Panc1 (cell line): ENCODE measurements at regions not wholly inside any gene's neighbourhood (a gene's known extent, or its start where the extent isn't known, plus 50 kb on each side); places are given as distances from the start of the nearest gene placed in this dataset.

Source experiments
- ATAC-seq: fragments of 200-7000 bp; cut with Tn5 transposase; 2 replicates; pipeline ENCODE4 v1.9.1; 2020; ENCODE audit warnings: mild to moderate bottlenecking, moderate library complexity
- BruUV-seq: library from RNA; stranded (reverse); fragments of 400-500 nt; replicated peaks from 2 replicates; lab custom pipeline; 2021; lab: Mats Ljungman, UMichigan
- CTCF ChIA-PET: fragments of 300-600 bp; sonication (Branson Sonifier 250); formaldehyde crosslinking; loops from one replicate; lab custom pipeline; 2022; ENCODE audit warnings: antibody characterized with exemption; lab: Charles Lee
- POLR2A ChIA-PET: fragments of 300-600 bp; sonication (Branson Sonifier 250); formaldehyde crosslinking; loops from one replicate; lab custom pipeline; 2022; ENCODE audit warnings: antibody characterized with exemption; lab: Charles Lee
- DNase-seq: peaks from one replicate; pipeline ENCODE4 v3.0.0-alpha.2; 2010; ENCODE audit warnings: low read depth, low spot score
- H3K27ac ChIP-seq: 2 replicates; pipeline ENCODE4 v1.5.1; 2011; ENCODE audit warnings: mild to moderate bottlenecking, low read length, inconsistent platforms
- H3K27me3 ChIP-seq: fragments of 200-500 bp; sonication (Bioruptor generic); 2 replicates; pipeline ENCODE4 v1.6.0; 2014; ENCODE audit warnings: low read length, inconsistent platforms; ENCODE audit not compliant: control insufficient read depth, insufficient read depth
- H3K36me3 ChIP-seq: fragments of 200-500 bp; sonication (Bioruptor generic); 2 replicates; pipeline ENCODE4 v1.5.1; 2014; ENCODE audit warnings: inconsistent platforms, mild to moderate bottlenecking, low read length, moderate library complexity; ENCODE audit not compliant: control insufficient read depth, insufficient read depth
- H3K4me1 ChIP-seq: 2 replicates; pipeline ENCODE4 v1.5.1; 2011; ENCODE audit warnings: inconsistent platforms, mild to moderate bottlenecking, low read length, moderate library complexity; ENCODE audit not compliant: control insufficient read depth, insufficient read depth
- H3K4me3 ChIP-seq, 2 experiments: 2 replicates each; pipeline ENCODE4 v1.5.1; 2011 to 2012; ENCODE audit warnings: low read depth in 2 of 2, low read length in 2 of 2, mild to moderate bottlenecking in 2 of 2, inconsistent platforms in 1 of 2, moderate library complexity in 1 of 2
- H3K9me3 ChIP-seq: fragments of 200-500 bp; sonication (Bioruptor generic); 2 replicates; pipeline ENCODE4 v1.5.1; 2014; ENCODE audit warnings: low read depth, mild to moderate bottlenecking, inconsistent platforms, low read length, moderate library complexity; ENCODE audit not compliant: control insufficient read depth, insufficient read depth
- POLR2AphosphoS5 ChIP-seq: IDR thresholded peaks from 2 replicates; pipeline ENCODE4 v1.6.1; 2012; ENCODE audit warnings: mild to moderate bottlenecking, low read depth, low read length, moderate library complexity
- SIN3A ChIP-seq: IDR thresholded peaks from 2 replicates; pipeline ENCODE4 v1.6.1; 2012; ENCODE audit warnings: low read depth, mild to moderate bottlenecking, low read length, moderate library complexity, borderline replicate concordance; ENCODE audit not compliant: insufficient read depth
- TCF7L2 ChIP-seq: IDR thresholded peaks from 2 replicates; pipeline ENCODE4 v1.6.1; 2011; ENCODE audit warnings: mild to moderate bottlenecking, low read depth, low read length, inconsistent platforms
- in situ Hi-C: cut with HindIII; loops from 2 replicates; pipeline ENCODE4 v1.10.0; 2016; ENCODE audit warnings: low sequenced_read_pairs, low pct_unique_long_range_greater_than_20kb
- intact Hi-C: fragments of 100-400 bp; cut with micrococcal nuclease; formaldehyde crosslinking; loops from one replicate; pipeline ENCODE4 v1.10.0; 2022; ENCODE audit not compliant: unreplicated experiment
- TF ChIP-seq, protein P1 (sequence below): fragments of 450-650 bp; IDR thresholded peaks from 2 replicates; pipeline ENCODE4 v1.5.1; 2017; ENCODE audit warnings: mild to moderate bottlenecking
- TF ChIP-seq, protein P2 (sequence below), 2 experiments: IDR thresholded peaks; 2 replicates each; pipeline ENCODE4 v1.6.1; 2011 to 2012; ENCODE audit warnings: low read depth in 2 of 2, control low read depth in 1 of 2, low read length in 1 of 2, mild to moderate bottlenecking in 1 of 2, moderate library complexity in 1 of 2; ENCODE audit not compliant: insufficient read depth in 1 of 2

DNA sequence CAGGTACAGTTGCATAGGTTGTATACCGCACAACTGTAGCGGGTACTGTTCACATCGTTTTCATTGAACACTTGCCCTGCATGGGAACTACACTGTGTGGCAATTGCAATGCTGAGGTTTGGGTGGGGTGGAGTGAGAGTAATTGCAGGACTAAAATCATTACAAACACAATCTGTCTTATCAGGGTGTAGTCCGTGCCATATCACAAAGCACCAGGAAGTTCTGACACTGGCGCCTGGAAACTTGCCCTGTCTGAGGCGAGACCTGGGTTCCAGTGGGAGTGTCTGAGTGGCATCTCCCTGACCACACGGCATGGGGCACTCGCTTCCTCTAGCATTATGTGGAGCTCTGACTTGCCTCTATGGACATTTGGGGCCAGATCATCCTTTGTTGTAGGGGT is 153.4 kb downstream of the RGS9 start:
- Histone ChIP-seq H3K27me3 (no peaks in the 10 kb centered on the region), H3K4me1 (no peaks in the 10 kb centered on the region), H3K36me3 (no peaks in the 10 kb centered on the region), H3K4me3 (no peak overlapping the region), H3K9me3 (no peaks in the 10 kb centered on the region), H3K27ac (no peak overlapping the region)
- BruUV-seq = no TSS peak
- ChIA-PET POLR2A (interaction anchor here (0.6 kb wide), 1 partner anchor 1067 kb away, joined by 5 read pairs; no protein-coding TSS in a partner anchor), CTCF (no interaction called here)
- TF ChIP-seq POLR2AphosphoS5 (no peak), SIN3A (no peak), TCF7L2 (no peak)
- TF ChIP-seq, protein P1, sequence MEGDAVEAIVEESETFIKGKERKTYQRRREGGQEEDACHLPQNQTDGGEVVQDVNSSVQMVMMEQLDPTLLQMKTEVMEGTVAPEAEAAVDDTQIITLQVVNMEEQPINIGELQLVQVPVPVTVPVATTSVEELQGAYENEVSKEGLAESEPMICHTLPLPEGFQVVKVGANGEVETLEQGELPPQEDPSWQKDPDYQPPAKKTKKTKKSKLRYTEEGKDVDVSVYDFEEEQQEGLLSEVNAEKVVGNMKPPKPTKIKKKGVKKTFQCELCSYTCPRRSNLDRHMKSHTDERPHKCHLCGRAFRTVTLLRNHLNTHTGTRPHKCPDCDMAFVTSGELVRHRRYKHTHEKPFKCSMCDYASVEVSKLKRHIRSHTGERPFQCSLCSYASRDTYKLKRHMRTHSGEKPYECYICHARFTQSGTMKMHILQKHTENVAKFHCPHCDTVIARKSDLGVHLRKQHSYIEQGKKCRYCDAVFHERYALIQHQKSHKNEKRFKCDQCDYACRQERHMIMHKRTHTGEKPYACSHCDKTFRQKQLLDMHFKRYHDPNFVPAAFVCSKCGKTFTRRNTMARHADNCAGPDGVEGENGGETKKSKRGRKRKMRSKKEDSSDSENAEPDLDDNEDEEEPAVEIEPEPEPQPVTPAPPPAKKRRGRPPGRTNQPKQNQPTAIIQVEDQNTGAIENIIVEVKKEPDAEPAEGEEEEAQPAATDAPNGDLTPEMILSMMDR = no peak
- TF ChIP-seq, protein P2, sequence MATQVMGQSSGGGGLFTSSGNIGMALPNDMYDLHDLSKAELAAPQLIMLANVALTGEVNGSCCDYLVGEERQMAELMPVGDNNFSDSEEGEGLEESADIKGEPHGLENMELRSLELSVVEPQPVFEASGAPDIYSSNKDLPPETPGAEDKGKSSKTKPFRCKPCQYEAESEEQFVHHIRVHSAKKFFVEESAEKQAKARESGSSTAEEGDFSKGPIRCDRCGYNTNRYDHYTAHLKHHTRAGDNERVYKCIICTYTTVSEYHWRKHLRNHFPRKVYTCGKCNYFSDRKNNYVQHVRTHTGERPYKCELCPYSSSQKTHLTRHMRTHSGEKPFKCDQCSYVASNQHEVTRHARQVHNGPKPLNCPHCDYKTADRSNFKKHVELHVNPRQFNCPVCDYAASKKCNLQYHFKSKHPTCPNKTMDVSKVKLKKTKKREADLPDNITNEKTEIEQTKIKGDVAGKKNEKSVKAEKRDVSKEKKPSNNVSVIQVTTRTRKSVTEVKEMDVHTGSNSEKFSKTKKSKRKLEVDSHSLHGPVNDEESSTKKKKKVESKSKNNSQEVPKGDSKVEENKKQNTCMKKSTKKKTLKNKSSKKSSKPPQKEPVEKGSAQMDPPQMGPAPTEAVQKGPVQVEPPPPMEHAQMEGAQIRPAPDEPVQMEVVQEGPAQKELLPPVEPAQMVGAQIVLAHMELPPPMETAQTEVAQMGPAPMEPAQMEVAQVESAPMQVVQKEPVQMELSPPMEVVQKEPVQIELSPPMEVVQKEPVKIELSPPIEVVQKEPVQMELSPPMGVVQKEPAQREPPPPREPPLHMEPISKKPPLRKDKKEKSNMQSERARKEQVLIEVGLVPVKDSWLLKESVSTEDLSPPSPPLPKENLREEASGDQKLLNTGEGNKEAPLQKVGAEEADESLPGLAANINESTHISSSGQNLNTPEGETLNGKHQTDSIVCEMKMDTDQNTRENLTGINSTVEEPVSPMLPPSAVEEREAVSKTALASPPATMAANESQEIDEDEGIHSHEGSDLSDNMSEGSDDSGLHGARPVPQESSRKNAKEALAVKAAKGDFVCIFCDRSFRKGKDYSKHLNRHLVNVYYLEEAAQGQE (IDR thresholded peaks at IDR 0.05; ENCODE audit: insufficient read depth in 1 of 2, low read depth in 2 of 2, low read length in 1 of 2) = no peak
- ATAC-seq (no peak), DNase-seq (no peak)
- intact Hi-C loops = loop anchor here (10.0 kb wide), 1 partner anchor 694 kb away; no protein-coding TSS in a partner anchor
- in situ Hi-C loops = no loop called here

DNA sequence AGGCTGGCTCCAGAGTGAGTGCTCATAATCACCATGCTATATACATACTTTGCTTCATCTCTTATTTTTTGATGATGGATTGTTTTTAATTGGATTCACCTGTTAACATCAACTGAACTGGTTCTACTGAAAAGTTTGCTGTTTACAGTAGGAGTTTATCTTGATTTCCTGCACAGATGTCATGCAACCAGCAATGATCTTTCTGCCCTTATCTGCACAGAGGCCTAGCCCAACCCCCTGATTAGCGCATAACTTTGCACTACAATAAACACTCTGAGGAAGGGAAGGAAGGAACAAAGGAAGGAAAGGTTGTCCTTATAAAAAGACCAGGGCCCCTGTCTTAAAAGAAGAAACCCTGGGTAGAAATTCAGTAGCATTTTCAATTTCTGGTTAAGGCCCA is 152.9 kb downstream of the RGS9 start:
- in situ Hi-C loops (no loop called here), intact Hi-C loops (loop anchor here (10.0 kb wide), 1 partner anchor 695 kb away; no protein-coding TSS in a partner anchor)
- Histone ChIP-seq H3K27ac (no peak overlapping the region), H3K4me1 (no peaks in the 10 kb centered on the region), H3K36me3 (no peaks in the 10 kb centered on the region), H3K9me3 (no peaks in the 10 kb centered on the region), H3K27me3 (no peaks in the 10 kb centered on the region), H3K4me3 (no peak overlapping the region)
- ChIA-PET POLR2A (no interaction called here), CTCF (no interaction called here)
- TF ChIP-seq, protein P1 = no peak
- ATAC-seq = no peak
- no TSS peak for BruUV-seq
- no peak for DNase-seq

DNA sequence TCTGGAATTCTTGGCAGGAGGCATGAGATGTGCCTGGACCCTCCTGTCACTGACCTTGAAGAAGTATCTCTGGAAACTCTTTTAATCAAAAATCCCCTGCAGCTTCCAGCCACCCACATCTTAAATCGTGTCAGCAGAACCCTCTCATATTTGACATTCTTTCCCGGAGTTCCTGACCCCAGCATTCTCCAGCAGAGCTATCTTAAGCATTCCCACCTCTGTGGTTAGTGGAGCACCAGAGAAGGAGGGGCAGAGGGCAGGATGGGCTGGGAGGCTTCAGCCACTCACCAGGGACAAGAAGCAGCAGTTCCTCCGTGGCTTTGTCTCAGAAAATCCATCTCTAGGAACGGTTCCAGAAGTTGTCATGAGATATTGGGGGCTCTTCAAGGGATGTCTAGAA is 149.9 kb downstream of the RGS9 start:
- in situ Hi-C loops = no loop called here
- intact Hi-C loops = no loop called here
- POLR2A ChIA-PET = no interaction called here

More for the DNA sequence above, 149.9 kb downstream of the RGS9 start:
- ATAC-seq (no peak), DNase-seq (no peak)
- Histone ChIP-seq H3K4me3 (no peak overlapping the region), H3K36me3 (no peaks in the 10 kb centered on the region), H3K9me3 (no peaks in the 10 kb centered on the region), H3K4me1 (no peaks in the 10 kb centered on the region), H3K27ac (no peak overlapping the region), H3K27me3 (no peaks in the 10 kb centered on the region; the same call in 1 of the 2 replicates)
- TF ChIP-seq, protein P1 = no peak
- no peak for TF ChIP-seq SIN3A
- TF ChIP-seq TCF7L2 = no peak
- no peak for TF ChIP-seq POLR2AphosphoS5
- TF ChIP-seq, protein P2 (IDR thresholded peaks at IDR 0.05; ENCODE audit: insufficient read depth in 1 of 2, low read depth in 2 of 2, low read length in 1 of 2) = no peak
- CTCF ChIA-PET = no interaction called here
- no TSS peak for BruUV-seq
